K562 (cell line): ENCODE measurements at regions not wholly inside any gene's neighbourhood (a gene's known extent, or its start where the extent isn't known, plus 50 kb on each side); places are given as distances from the start of the nearest gene placed in this dataset.

ENCODE experiments used
- ATAC-seq: fragments of 200-7000 bp; cut with Tn5 transposase; 3 replicates; pipeline ENCODE4 v1.9.1; 2020; ENCODE audit warnings: moderate library complexity
- BruUV-seq: library from RNA; stranded (reverse); fragments of 400-500 nt; replicated peaks from 2 replicates; lab custom pipeline; 2021; lab: Mats Ljungman, UMichigan
- CTCF ChIA-PET: fragments of 300-600 bp; formaldehyde crosslinking; extraction: SDS; loops from one replicate; lab custom pipeline; 2021; ENCODE audit warnings: low intra/inter-chr PET ratio; lab: Yijun Ruan, JAX
- POLR2A ChIA-PET: fragments of 300-600, 350-650 bp; sonication (Branson Sonifier 250); formaldehyde crosslinking; extraction: SDS; loops from one replicate; lab custom pipeline; 2021; ENCODE audit warnings: antibody characterized with exemption, inconsistent platforms; lab: Yijun Ruan, JAX
- DNase-seq, 4 experiments: peaks; one replicate each; pipeline versions ENCODE4 v3.0.0 to v3.0.0-alpha.2; 2011 to 2018; ENCODE audit warnings: low spot score in 3 of 4, mixed read lengths in 3 of 4; ENCODE audit errors: extremely low read depth in 1 of 4
- FAIRE-seq: peaks from 2 replicates; lab custom pipeline; 2011; peaks lifted over from hg19 to GRCh38; lab: Jason Lieb, UNC
- H2AFZ ChIP-seq: 2 replicates; pipeline ENCODE4 v1.6.0; 2011; ENCODE audit warnings: low read depth, low read length, control low read depth, inconsistent platforms
- H3K27ac ChIP-seq: fragments of 200-600 bp; 3 replicates; pipeline ENCODE4 v1.8.0; 2011; ENCODE audit warnings: low read depth, mild to moderate bottlenecking, control low read depth, inconsistent platforms, low read length, moderate library complexity, mixed read lengths; ENCODE audit errors: extremely low read depth
- H3K27me3 ChIP-seq, 2 experiments: fragments of 300-600 bp in 1 of 2; 2 replicates in 1 of 2; 3 replicates in 1 of 2; pipeline versions ENCODE4 v1.6.0 to v1.8.0; 2011; ENCODE audit warnings: inconsistent platforms in 2 of 2, low read length in 2 of 2, mild to moderate bottlenecking in 1 of 2, mixed read lengths in 1 of 2, moderate library complexity in 1 of 2; ENCODE audit not compliant: control insufficient read depth in 2 of 2, insufficient read depth in 2 of 2
- H3K36me3 ChIP-seq: fragments of 300-600 bp; 3 replicates; pipeline ENCODE4 v1.8.0; 2011; ENCODE audit warnings: mild to moderate bottlenecking, low read length, inconsistent platforms; ENCODE audit not compliant: control insufficient read depth, insufficient read depth
- H3K4me1 ChIP-seq, 2 experiments: fragments of 200-600 bp in 1 of 2; replicated peaks in 1 of 2; 2 replicates in 1 of 2; 3 replicates in 1 of 2; pipeline versions ENCODE4 v1.5.1 to v1.8.0; 2011; ENCODE audit warnings: inconsistent platforms in 2 of 2, low read length in 2 of 2, mild to moderate bottlenecking in 1 of 2, mixed read lengths in 1 of 2, moderate library complexity in 1 of 2; ENCODE audit not compliant: control insufficient read depth in 2 of 2, insufficient read depth in 2 of 2
- H3K4me2 ChIP-seq: 2 replicates; pipeline ENCODE4 v1.6.1; 2011; ENCODE audit warnings: low read length, control low read depth, inconsistent platforms, mixed read lengths; ENCODE audit not compliant: insufficient read depth
- H3K4me3 ChIP-seq: fragments of 200-600 bp; sonication (generic), shearing (Covaris generic); 2 replicates; pipeline ENCODE4 v1.5.1; 2016; ENCODE audit warnings: control low read depth, inconsistent platforms
- H3K79me2 ChIP-seq: fragments of 200-600 bp; 3 replicates; pipeline ENCODE4 v1.8.0; 2011; ENCODE audit warnings: low read length, inconsistent platforms; ENCODE audit not compliant: control insufficient read depth, insufficient read depth
- H3K9ac ChIP-seq, 2 experiments: 2 replicates each; pipeline versions ENCODE4 v1.6.0 to v1.6.1; 2011; ENCODE audit warnings: low read depth in 2 of 2, low read length in 2 of 2, control low read depth in 1 of 2, inconsistent platforms in 1 of 2, mild to moderate bottlenecking in 1 of 2, mixed read lengths in 1 of 2; ENCODE audit not compliant: insufficient read depth in 1 of 2
- H3K9me1 ChIP-seq: one replicate; pipeline ENCODE4 v1.6.0; 2011; ENCODE audit warnings: inconsistent platforms, mild to moderate bottlenecking, low read length, moderate library complexity; ENCODE audit not compliant: control insufficient read depth, insufficient read depth
- H3K9me3 ChIP-seq: replicated peaks from 2 replicates; pipeline ENCODE4 v1.5.1; 2011; ENCODE audit warnings: low read depth, low read length, inconsistent platforms; ENCODE audit not compliant: control insufficient read depth, insufficient read depth
- H4K20me1 ChIP-seq: replicated peaks from 2 replicates; pipeline ENCODE4 v1.6.1; 2011; ENCODE audit warnings: low read length, inconsistent platforms, mixed read lengths; ENCODE audit not compliant: control insufficient read depth, insufficient read depth
- BACH1 ChIP-seq: fragments of 200-800 bp; sonication (Bioruptor generic); IDR thresholded peaks from 2 replicates; pipeline ENCODE4 v1.6.1; 2016; ENCODE audit warnings: missing genetic modification characterization, missing compliant biosample characterization
- BDP1 ChIP-seq: IDR thresholded peaks from 3 replicates; pipeline ENCODE4 v1.6.1; 2011; ENCODE audit not compliant: insufficient read length, insufficient read depth
- BRD4 ChIP-seq: fragments of 200-600 bp; sonication (generic); IDR thresholded peaks from 2 replicates; pipeline ENCODE4 v1.6.1; 2017; ENCODE audit warnings: inconsistent platforms
- CXXC5 ChIP-seq: fragments of 250-450 bp; sonication (Bioruptor Pico); IDR thresholded peaks from 2 replicates; pipeline ENCODE4 v1.8.0; 2022; ENCODE audit warnings: inconsistent platforms, mild to moderate bottlenecking, moderate library complexity
- ETV1 ChIP-seq: fragments of 450-650 bp; conservative IDR thresholded peaks from 2 replicates; pipeline ENCODE4 v1.6.1; 2016; ENCODE audit warnings: missing genetic modification characterization, control low read depth, low read depth, missing compliant biosample characterization
- FOSL1 ChIP-seq: fragments of 200-800 bp; sonication (Bioruptor generic); conservative IDR thresholded peaks from 2 replicates; pipeline ENCODE4 v1.6.1; 2016; ENCODE audit warnings: missing genetic modification characterization, missing compliant biosample characterization
- JUND ChIP-seq, 2 experiments: IDR thresholded peaks; 2 replicates in 1 of 2; 3 replicates in 1 of 2; pipeline ENCODE4 v1.6.1; 2011; ENCODE audit warnings: borderline replicate concordance in 2 of 2, low read depth in 2 of 2, low read length in 2 of 2, improper control_type of control experiment in 1 of 2, missing biosample characterization in 1 of 2, missing genetic modification characterization in 1 of 2, missing genetic modification reagents in 1 of 2
- LEF1 ChIP-seq: fragments of 450-650 bp; IDR thresholded peaks from 2 replicates; pipeline ENCODE4 v1.6.1; 2016; ENCODE audit warnings: mild to moderate bottlenecking
- RBM14 ChIP-seq: fragments of 200-400 bp; formaldehyde crosslinking; IDR thresholded peaks from 2 replicates; pipeline ENCODE4 v1.6.1; 2018; ENCODE audit warnings: low read depth, mild to moderate bottlenecking, low read length, moderate library complexity, borderline replicate concordance; ENCODE audit not compliant: insufficient read depth
- RBM22 ChIP-seq: fragments of 200-400 bp; formaldehyde crosslinking; IDR thresholded peaks from 2 replicates; pipeline ENCODE4 v1.6.1; 2018; ENCODE audit warnings: low read length, low read depth; ENCODE audit not compliant: poor library complexity, severe bottlenecking
- SREBF2 ChIP-seq: sonication (generic); formaldehyde crosslinking; IDR thresholded peaks from 2 replicates; pipeline ENCODE4 v1.4.0; 2020; ENCODE audit warnings: mild to moderate bottlenecking, missing genetic modification reagents
- ZBTB17 ChIP-seq: fragments of 450-650 bp; formaldehyde crosslinking; IDR thresholded peaks from 2 replicates; pipeline ENCODE4 v1.4.0; 2020; ENCODE audit warnings: mild to moderate bottlenecking
- ZNF764 ChIP-seq: fragments of 250-450 bp; sonication (Bioruptor Pico); IDR thresholded peaks from 2 replicates; pipeline ENCODE4 v1.4.0; 2020; ENCODE audit warnings: low read depth, mild to moderate bottlenecking, moderate library complexity
- ZNF79 ChIP-seq: fragments of 250-450 bp; sonication (Bioruptor Pico); IDR thresholded peaks from 2 replicates; pipeline ENCODE4 v1.4.0; 2020; ENCODE audit warnings: low read depth, mild to moderate bottlenecking, moderate library complexity
- WGBS: fragments of 100-300 bp; shearing (Covaris generic); methylation state at CpG from one replicate; pipeline ENCODE4 v1.1.6; 2016; ENCODE audit warnings: low coverage, mixed read lengths; ENCODE audit not compliant: insufficient coverage; ENCODE audit errors: missing lambda C conversion rate; 5-methylcytosine and 5-hydroxymethylcytosine counted together
- in situ Hi-C: fragments of 300-500 bp; cut with MboI; formaldehyde crosslinking; loops from 4 replicates; pipeline ENCODE4 v1.15.0; 2018; ENCODE audit warnings: inconsistent platforms, mixed read lengths
- intact Hi-C: fragments of 100-400 bp; cut with micrococcal nuclease; formaldehyde crosslinking; loops from 2 replicates; pipeline ENCODE4 v1.14.2; 2022
- TF ChIP-seq, protein P1 (sequence below): fragments of 450-650 bp; IDR thresholded peaks from 2 replicates; pipeline ENCODE4 v1.6.1; 2016; ENCODE audit warnings: low read depth, mild to moderate bottlenecking, moderate library complexity
- TF ChIP-seq, protein P2 (sequence below): fragments of 200-800 bp; sonication (Bioruptor generic); IDR thresholded peaks from 2 replicates; pipeline ENCODE4 v1.6.1; 2016; ENCODE audit warnings: missing genetic modification characterization, missing compliant biosample characterization
- TF ChIP-seq, protein P3 (sequence below): fragments of 250-450 bp; sonication (Bioruptor Pico); IDR thresholded peaks from 2 replicates; pipeline ENCODE4 v1.5.0; 2021

DNA sequence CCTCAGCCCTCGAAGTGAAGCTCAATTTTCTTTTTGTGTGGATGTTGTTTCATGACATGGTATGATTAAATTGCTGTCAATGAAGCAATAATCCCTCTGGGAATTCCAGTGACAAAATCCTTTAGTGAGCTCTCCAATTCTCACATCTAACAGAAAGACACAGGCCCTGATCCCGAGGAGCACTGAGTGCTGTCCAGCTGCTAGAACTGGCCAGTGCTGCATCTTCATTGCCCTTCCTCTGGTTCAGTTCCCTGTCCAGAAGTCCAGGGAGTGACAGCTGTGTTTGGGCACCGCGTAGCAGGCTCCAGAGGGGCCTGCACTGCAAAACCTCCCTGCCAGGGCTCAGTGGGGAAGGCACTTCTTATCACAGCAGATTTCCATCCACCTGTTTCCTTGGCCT lies 516.8 kb upstream of the ATP11B start:
- Histone ChIP-seq H2AFZ (no peak overlapping the region), H3K9ac (no peak overlapping the region), H3K27me3 (no peaks in the 10 kb centered on the region), H3K9me1 (no peaks in the 10 kb centered on the region), H3K4me3 (no peak overlapping the region), H3K36me3 (no peaks in the 10 kb centered on the region), H3K27ac (no peak overlapping the region), H3K4me2 (no peak overlapping the region), H3K9me3 (no peaks in the 10 kb centered on the region), H3K79me2 (no peaks in the 10 kb centered on the region), H3K4me1 (no peaks in the 10 kb centered on the region), H4K20me1 (no peaks in the 10 kb centered on the region)
- WGBS: 0% methylated on average over 4 of the region's 4 CpGs
- no peak for FAIRE-seq
- POLR2A ChIA-PET: interaction anchor here (0.5 kb wide), 1 partner anchor 309 kb away, joined by 3 read pairs; no protein-coding TSS in a partner anchor
- intact Hi-C loops (no loop called here), in situ Hi-C loops (no loop called here)
- no peak for DNase-seq
- no TSS peak for BruUV-seq
- ATAC-seq: no peak
- CTCF ChIA-PET: no interaction called here
- TF ChIP-seq BDP1: no peak
- TF ChIP-seq ZNF79 (CRISPR knock-in tag): no peak
- no peak for TF ChIP-seq SREBF2 (CRISPR knock-in tag)
- no peak for TF ChIP-seq ZBTB17 (CRISPR knock-in tag)
- TF ChIP-seq, protein P1, sequence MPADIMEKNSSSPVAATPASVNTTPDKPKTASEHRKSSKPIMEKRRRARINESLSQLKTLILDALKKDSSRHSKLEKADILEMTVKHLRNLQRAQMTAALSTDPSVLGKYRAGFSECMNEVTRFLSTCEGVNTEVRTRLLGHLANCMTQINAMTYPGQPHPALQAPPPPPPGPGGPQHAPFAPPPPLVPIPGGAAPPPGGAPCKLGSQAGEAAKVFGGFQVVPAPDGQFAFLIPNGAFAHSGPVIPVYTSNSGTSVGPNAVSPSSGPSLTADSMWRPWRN: no peak
- no peak for TF ChIP-seq FOSL1 (tag)
- TF ChIP-seq JUND (IDR thresholded peaks at IDR 0.05; ENCODE audit: borderline replicate concordance, low read depth, low read length): no peak
- no peak for TF ChIP-seq JUND (tag; IDR thresholded peaks at IDR 0.05; ENCODE audit: borderline replicate concordance, low read depth, low read length)
- TF ChIP-seq, protein P2, sequence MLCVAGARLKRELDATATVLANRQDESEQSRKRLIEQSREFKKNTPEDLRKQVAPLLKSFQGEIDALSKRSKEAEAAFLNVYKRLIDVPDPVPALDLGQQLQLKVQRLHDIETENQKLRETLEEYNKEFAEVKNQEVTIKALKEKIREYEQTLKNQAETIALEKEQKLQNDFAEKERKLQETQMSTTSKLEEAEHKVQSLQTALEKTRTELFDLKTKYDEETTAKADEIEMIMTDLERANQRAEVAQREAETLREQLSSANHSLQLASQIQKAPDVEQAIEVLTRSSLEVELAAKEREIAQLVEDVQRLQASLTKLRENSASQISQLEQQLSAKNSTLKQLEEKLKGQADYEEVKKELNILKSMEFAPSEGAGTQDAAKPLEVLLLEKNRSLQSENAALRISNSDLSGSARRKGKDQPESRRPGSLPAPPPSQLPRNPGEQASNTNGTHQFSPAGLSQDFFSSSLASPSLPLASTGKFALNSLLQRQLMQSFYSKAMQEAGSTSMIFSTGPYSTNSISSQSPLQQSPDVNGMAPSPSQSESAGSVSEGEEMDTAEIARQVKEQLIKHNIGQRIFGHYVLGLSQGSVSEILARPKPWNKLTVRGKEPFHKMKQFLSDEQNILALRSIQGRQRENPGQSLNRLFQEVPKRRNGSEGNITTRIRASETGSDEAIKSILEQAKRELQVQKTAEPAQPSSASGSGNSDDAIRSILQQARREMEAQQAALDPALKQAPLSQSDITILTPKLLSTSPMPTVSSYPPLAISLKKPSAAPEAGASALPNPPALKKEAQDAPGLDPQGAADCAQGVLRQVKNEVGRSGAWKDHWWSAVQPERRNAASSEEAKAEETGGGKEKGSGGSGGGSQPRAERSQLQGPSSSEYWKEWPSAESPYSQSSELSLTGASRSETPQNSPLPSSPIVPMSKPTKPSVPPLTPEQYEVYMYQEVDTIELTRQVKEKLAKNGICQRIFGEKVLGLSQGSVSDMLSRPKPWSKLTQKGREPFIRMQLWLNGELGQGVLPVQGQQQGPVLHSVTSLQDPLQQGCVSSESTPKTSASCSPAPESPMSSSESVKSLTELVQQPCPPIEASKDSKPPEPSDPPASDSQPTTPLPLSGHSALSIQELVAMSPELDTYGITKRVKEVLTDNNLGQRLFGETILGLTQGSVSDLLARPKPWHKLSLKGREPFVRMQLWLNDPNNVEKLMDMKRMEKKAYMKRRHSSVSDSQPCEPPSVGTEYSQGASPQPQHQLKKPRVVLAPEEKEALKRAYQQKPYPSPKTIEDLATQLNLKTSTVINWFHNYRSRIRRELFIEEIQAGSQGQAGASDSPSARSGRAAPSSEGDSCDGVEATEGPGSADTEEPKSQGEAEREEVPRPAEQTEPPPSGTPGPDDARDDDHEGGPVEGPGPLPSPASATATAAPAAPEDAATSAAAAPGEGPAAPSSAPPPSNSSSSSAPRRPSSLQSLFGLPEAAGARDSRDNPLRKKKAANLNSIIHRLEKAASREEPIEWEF (CRISPR knock-in tag): no peak
- TF ChIP-seq LEF1: no peak
- no peak for TF ChIP-seq BRD4
- no peak for TF ChIP-seq CXXC5 (CRISPR knock-in tag)
- TF ChIP-seq BACH1 (tag): no peak
- TF ChIP-seq ETV1: no peak
- TF ChIP-seq RBM22: no peak
- TF ChIP-seq ZNF764 (CRISPR knock-in tag): no peak
- TF ChIP-seq RBM14: no peak
- TF ChIP-seq, protein P3, sequence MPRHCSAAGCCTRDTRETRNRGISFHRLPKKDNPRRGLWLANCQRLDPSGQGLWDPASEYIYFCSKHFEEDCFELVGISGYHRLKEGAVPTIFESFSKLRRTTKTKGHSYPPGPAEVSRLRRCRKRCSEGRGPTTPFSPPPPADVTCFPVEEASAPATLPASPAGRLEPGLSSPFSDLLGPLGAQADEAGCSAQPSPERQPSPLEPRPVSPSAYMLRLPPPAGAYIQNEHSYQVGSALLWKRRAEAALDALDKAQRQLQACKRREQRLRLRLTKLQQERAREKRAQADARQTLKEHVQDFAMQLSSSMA (CRISPR knock-in tag): no peak
